Prostate gland (tissue), 2 donors: ENCODE measurements at regions not wholly inside any gene's neighbourhood (a gene's known extent, or its start where the extent isn't known, plus 50 kb on each side); places are given as distances from the start of the nearest gene placed in this dataset.

Source experiments
- DNase-seq: peaks from one replicate; pipeline ENCODE4 v3.0.0-alpha.2; 2019; ENCODE audit warnings: low spot score
- H3K27ac ChIP-seq, 2 donors: fragments of 200-600 bp; sonication (generic); 2 replicates each; pipeline ENCODE4 v1.5.1; 2017 to 2019
- H3K27me3 ChIP-seq: fragments of 200-600 bp; sonication (generic); replicated peaks from 2 replicates; pipeline ENCODE4 v1.5.1; 2019; ENCODE audit not compliant: insufficient read depth
- H3K36me3 ChIP-seq, 2 donors: fragments of 200-600 bp; sonication (generic); 1 replicate in 1 of 2; 2 replicates in 1 of 2; pipeline versions ENCODE4 v1.5.1 to v1.8.1; 2017 to 2019
- H3K4me1 ChIP-seq: fragments of 200-600 bp; sonication (generic); replicated peaks from 2 replicates; pipeline ENCODE4 v1.5.1; 2019
- H3K4me3 ChIP-seq, 2 donors: fragments of 200-600 bp; sonication (generic); 2 replicates each; pipeline ENCODE4 v1.5.1; 2017 to 2019
- H3K9me3 ChIP-seq: fragments of 200-600 bp; sonication (generic); 2 replicates; pipeline ENCODE4 v1.5.1; 2017
- CTCF ChIP-seq, 4 experiments: fragments of 200-600 bp in 2 of 4; fragments of 450-650 bp in 2 of 4; sonication (generic) in 2 of 4; IDR thresholded peaks; 1 replicate in 3 of 4; 2 replicates in 1 of 4; pipeline ENCODE4 v1.5.1; 2016 to 2019; ENCODE audit warnings: antibody characterized with exemption in 4 of 4, mild to moderate bottlenecking in 2 of 4, moderate library complexity in 2 of 4
- POLR2A ChIP-seq: fragments of 450-650 bp; IDR thresholded peaks from one replicate; pipeline ENCODE4 v1.6.1; 2016; ENCODE audit warnings: antibody characterized with exemption, mild to moderate bottlenecking
- POLR2AphosphoS5 ChIP-seq: sonication (generic); formaldehyde crosslinking; IDR thresholded peaks from one replicate; pipeline ENCODE4 v1.6.1; 2017; ENCODE audit warnings: antibody characterized with exemption
- WGBS: methylation state at CpG from one replicate; pipeline ENCODE4 v1.1.5; 2018; 5-methylcytosine and 5-hydroxymethylcytosine counted together
- intact Hi-C: fragments of 100-400 bp; cut with DNase I; formaldehyde crosslinking; loops from one replicate; pipeline ENCODE4 v1.14.2; 2022

- no peaks in the 10 kb centered on the region for H3K36me3 ChIP-seq
- H3K9me3 ChIP-seq: no peaks in the 10 kb centered on the region
- no peak for DNase-seq
- no peaks in the 10 kb centered on the region for H3K4me1 ChIP-seq
- no peak overlapping the region for H3K27ac ChIP-seq
- 24% methylated on average over 4 of the region's 4 CpGs for WGBS
- intact Hi-C loops: no loop called here
- no peaks in the 10 kb centered on the region for H3K27me3 ChIP-seq
- no peak overlapping the region for H3K4me3 ChIP-seq
- TF ChIP-seq POLR2A (no peak), CTCF (IDR thresholded peaks at IDR 0.05) (no peak)
Measured at GRCh38 chr18:44482761-44483160, 197.9 kb upstream of the SETBP1 start.

- Histone ChIP-seq H3K36me3 (no peaks in the 10 kb centered on the region), H3K27ac (no peak overlapping the region), H3K4me3 (no peak overlapping the region), H3K27me3 (no peaks in the 10 kb centered on the region), H3K4me1 (no peaks in the 10 kb centered on the region), H3K9me3 (no peaks in the 10 kb centered on the region)
- no peak for DNase-seq
- intact Hi-C loops: no loop called here
- WGBS: 95% methylated on average over 5 of the region's 5 CpGs
- no peak for TF ChIP-seq POLR2A
- no peak for TF ChIP-seq CTCF (IDR thresholded peaks at IDR 0.05)
- TF ChIP-seq POLR2AphosphoS5: no peak
Measured at GRCh38 chr18:44495151-44495550, 185.5 kb upstream of the SETBP1 start.

- no peak for DNase-seq
- no peak overlapping the region for H3K27ac ChIP-seq
- TF ChIP-seq POLR2AphosphoS5: no peak
- no peak for TF ChIP-seq CTCF (IDR thresholded peaks at IDR 0.05)
- TF ChIP-seq POLR2A: no peak
- no peaks in the 10 kb centered on the region for H3K9me3 ChIP-seq
- intact Hi-C loops: no loop called here
- H3K27me3 ChIP-seq: no peaks in the 10 kb centered on the region
- no peaks in the 10 kb centered on the region for H3K36me3 ChIP-seq
- no peak overlapping the region for H3K4me3 ChIP-seq
- WGBS: 68% methylated on average over 3 of the region's 3 CpGs
- no peaks in the 10 kb centered on the region for H3K4me1 ChIP-seq
Measured at GRCh38 chr18:44497311-44497710, 183.4 kb upstream of the SETBP1 start.

GRCh38 chr18:44497757-44498490, 182.8 kb upstream of the SETBP1 start:
- H3K27me3 ChIP-seq: no peaks in the 10 kb centered on the region
- H3K36me3 ChIP-seq: no peaks in the 10 kb centered on the region
- no peaks in the 10 kb centered on the region for H3K4me1 ChIP-seq
- 74% methylated on average over 3 of the region's 3 CpGs for WGBS
- TF ChIP-seq POLR2AphosphoS5: no peak
- no peak for TF ChIP-seq CTCF (IDR thresholded peaks at IDR 0.05)
- TF ChIP-seq POLR2A: no peak
- H3K4me3 ChIP-seq: no peak overlapping the region
- intact Hi-C loops: no loop called here
- no peak for DNase-seq
- no peak overlapping the region for H3K27ac ChIP-seq
- no peaks in the 10 kb centered on the region for H3K9me3 ChIP-seq

GRCh38 chr18:44500808-44501610, 179.7 kb upstream of the SETBP1 start:
- no peak for TF ChIP-seq CTCF (IDR thresholded peaks at IDR 0.05)
- TF ChIP-seq POLR2AphosphoS5: no peak
- TF ChIP-seq POLR2A: no peak
- DNase-seq: no peak
- Histone ChIP-seq H3K4me3 (no peak overlapping the region), H3K27me3 (no peaks in the 10 kb centered on the region), H3K4me1 (no peaks in the 10 kb centered on the region), H3K27ac (no peak overlapping the region), H3K9me3 (no peaks in the 10 kb centered on the region), H3K36me3 (no peaks in the 10 kb centered on the region)
- intact Hi-C loops: no loop called here
- 87% methylated on average over 2 of the region's 2 CpGs for WGBS
